ENCODE measurements at regions not wholly inside any gene's neighbourhood (a gene's known extent, or its start where the extent isn't known, plus 50 kb on each side); places are given as distances from the start of the nearest gene placed in this dataset.

GRCh38 chr9:82491604-82492003, 503.0 kb downstream of the SPATA31D1 start:
- Histone ChIP-seq H3K4me1 (ENCODE audit: insufficient read depth, low read length, poor library complexity, severe bottlenecking) (no peaks in the 10 kb centered on the region), H3K9me3 (ENCODE audit: low read depth, low read length, poor library complexity, severe bottlenecking) (no peaks in the 10 kb centered on the region), H3K4me3 (ENCODE audit: low read depth, low read length, poor library complexity, severe bottlenecking) (no peak overlapping the region), H3K27ac (ENCODE audit: low read depth, low read length, poor library complexity, severe bottlenecking) (no peak overlapping the region), H3K27me3 (replicated peaks; ENCODE audit: insufficient read depth, low read depth, low read length, poor library complexity) (no peaks in the 10 kb centered on the region), H3K36me3 (ENCODE audit: insufficient read depth, low read length, poor library complexity, severe bottlenecking) (no peaks in the 10 kb centered on the region)
- no peak for TF ChIP-seq EZH2 (IDR thresholded peaks at IDR 0.05; ENCODE audit: borderline replicate concordance, low read depth, low read length, poor library complexity, severe bottlenecking)
- TF ChIP-seq CTCF (conservative IDR thresholded peaks at IDR 0.05; ENCODE audit: low read depth, low read length): no peak
- CTCF ChIA-PET: no interaction called here
- no peak for DNase-seq (ENCODE audit: low spot score)
- no TSS peak for BruUV-seq (replicated peaks)
- intact Hi-C loops (cut with micrococcal nuclease; ENCODE audit: unreplicated experiment): no loop called here
- POLR2A ChIA-PET (ENCODE audit: low non-redundant PET): no interaction called here

GRCh38 chr9:82492274-82492673, 503.7 kb downstream of the SPATA31D1 start:
- BruUV-seq (replicated peaks): no TSS peak
- TF ChIP-seq EZH2 (IDR thresholded peaks at IDR 0.05; ENCODE audit: borderline replicate concordance, low read depth, low read length, poor library complexity, severe bottlenecking) (no peak), CTCF (conservative IDR thresholded peaks at IDR 0.05; ENCODE audit: low read depth, low read length) (no peak)
- H3K9me3 ChIP-seq (ENCODE audit: low read depth, low read length, poor library complexity, severe bottlenecking): no peaks in the 10 kb centered on the region
- no peak overlapping the region for H3K27ac ChIP-seq (ENCODE audit: low read depth, low read length, poor library complexity, severe bottlenecking)
- DNase-seq (ENCODE audit: low spot score): no peak
- no peaks in the 10 kb centered on the region for H3K36me3 ChIP-seq (ENCODE audit: insufficient read depth, low read length, poor library complexity, severe bottlenecking)
- no peaks in the 10 kb centered on the region for H3K4me1 ChIP-seq (ENCODE audit: insufficient read depth, low read length, poor library complexity, severe bottlenecking)
- CTCF ChIA-PET: no interaction called here
- H3K4me3 ChIP-seq (ENCODE audit: low read depth, low read length, poor library complexity, severe bottlenecking): no peak overlapping the region
- POLR2A ChIA-PET (ENCODE audit: low non-redundant PET): no interaction called here
- no peaks in the 10 kb centered on the region for H3K27me3 ChIP-seq (replicated peaks; ENCODE audit: insufficient read depth, low read depth, low read length, poor library complexity)
- intact Hi-C loops (cut with micrococcal nuclease; ENCODE audit: unreplicated experiment): no loop called here

- Histone ChIP-seq H3K36me3 (ENCODE audit: insufficient read depth, low read length, poor library complexity, severe bottlenecking) (no peaks in the 10 kb centered on the region), H3K27ac (ENCODE audit: low read depth, low read length, poor library complexity, severe bottlenecking) (no peak overlapping the region), H3K4me3 (ENCODE audit: low read depth, low read length, poor library complexity, severe bottlenecking) (no peak overlapping the region), H3K9me3 (ENCODE audit: low read depth, low read length, poor library complexity, severe bottlenecking) (no peaks in the 10 kb centered on the region), H3K4me1 (ENCODE audit: insufficient read depth, low read length, poor library complexity, severe bottlenecking) (no peaks in the 10 kb centered on the region), H3K27me3 (replicated peaks; ENCODE audit: insufficient read depth, low read depth, low read length, poor library complexity) (no peaks in the 10 kb centered on the region)
- BruUV-seq (replicated peaks): no TSS peak
- ChIA-PET CTCF (no interaction called here), POLR2A (ENCODE audit: low non-redundant PET) (no interaction called here)
- no peak for TF ChIP-seq EZH2 (IDR thresholded peaks at IDR 0.05; ENCODE audit: borderline replicate concordance, low read depth, low read length, poor library complexity, severe bottlenecking)
- no peak for TF ChIP-seq CTCF (conservative IDR thresholded peaks at IDR 0.05; ENCODE audit: low read depth, low read length)
- intact Hi-C loops (cut with micrococcal nuclease; ENCODE audit: unreplicated experiment): no loop called here
- no peak for DNase-seq (ENCODE audit: low spot score)
These were observed 507.6 kb downstream of the SPATA31D1 start for GRCh38 chr9:82495884-82496777.

Measured in A673 (cell line).